Liver (tissue), 8 donors: ENCODE measurements at regions not wholly inside any gene's neighbourhood (a gene's known extent, or its start where the extent isn't known, plus 50 kb on each side); places are given as distances from the start of the nearest gene placed in this dataset.

ENCODE experiments used
- DNase-seq: peaks from one replicate; pipeline ENCODE4 v3.0.0-alpha.2; 2017; ENCODE audit warnings: low spot score
- H3K27ac ChIP-seq, 2 donors: one replicate each; pipeline ENCODE4 v1.7.0; 2013; ENCODE audit warnings: inconsistent platforms in 2 of 2, low read length in 2 of 2, control low read depth in 1 of 2, low read depth in 1 of 2, mild to moderate bottlenecking in 1 of 2
- H3K27me3 ChIP-seq, 4 donors: one replicate each; pipeline versions ENCODE4 v1.6.1 to v1.7.0; 2013; ENCODE audit warnings: low read length in 3 of 4, inconsistent platforms in 1 of 4, mild to moderate bottlenecking in 1 of 4, moderate library complexity in 1 of 4; ENCODE audit not compliant: control insufficient read depth in 4 of 4, insufficient read depth in 4 of 4
- H3K36me3 ChIP-seq, 4 donors: one replicate each; pipeline versions ENCODE4 v1.6.1 to v1.7.0; 2013; ENCODE audit warnings: low read length in 3 of 4, mild to moderate bottlenecking in 3 of 4, low read depth in 1 of 4, moderate library complexity in 1 of 4; ENCODE audit not compliant: control insufficient read depth in 4 of 4, insufficient read depth in 3 of 4
- H3K4me1 ChIP-seq, 4 donors: one replicate each; pipeline versions ENCODE4 v1.6.1 to v1.7.0; 2013; ENCODE audit warnings: low read length in 3 of 4, mild to moderate bottlenecking in 3 of 4, moderate library complexity in 1 of 4; ENCODE audit not compliant: control insufficient read depth in 4 of 4, insufficient read depth in 4 of 4
- H3K4me3 ChIP-seq, 3 donors: one replicate each; pipeline versions ENCODE4 v1.6.1 to v1.7.0; 2013; ENCODE audit warnings: low read length in 3 of 3, control low read depth in 1 of 3, low read depth in 1 of 3, mild to moderate bottlenecking in 1 of 3
- H3K9ac ChIP-seq, 2 donors: one replicate each; pipeline ENCODE4 v1.7.0; 2013; ENCODE audit warnings: low read length in 2 of 2, mild to moderate bottlenecking in 2 of 2, moderate library complexity in 2 of 2, control low read depth in 1 of 2, low read depth in 1 of 2
- H3K9me3 ChIP-seq, 4 donors: one replicate each; pipeline versions ENCODE4 v1.6.1 to v1.7.0; 2013; ENCODE audit warnings: low read length in 3 of 4; ENCODE audit not compliant: control insufficient read depth in 4 of 4
- ATF3 ChIP-seq: IDR thresholded peaks from 2 replicates; pipeline ENCODE4 v1.6.1; 2016; ENCODE audit warnings: antibody characterized with exemption
- CTCF ChIP-seq: fragments of 150-350 bp; IDR thresholded peaks from 2 replicates; pipeline ENCODE4 v1.5.1; 2017; ENCODE audit warnings: improper control_type of control experiment, low read depth, low read length; ENCODE audit not compliant: missing input control
- EGR1 ChIP-seq, 2 donors: IDR thresholded peaks; 2 replicates each; pipeline ENCODE4 v1.6.1; 2016 to 2018; ENCODE audit warnings: antibody characterized with exemption in 2 of 2, low read depth in 2 of 2
- FOXA1 ChIP-seq: IDR thresholded peaks from 2 replicates; pipeline ENCODE4 v1.6.1; 2016; ENCODE audit warnings: antibody characterized with exemption
- FOXA2 ChIP-seq: IDR thresholded peaks from 2 replicates; pipeline ENCODE4 v1.6.1; 2016; ENCODE audit warnings: antibody characterized with exemption
- GABPA ChIP-seq, 2 donors: IDR thresholded peaks in 1 of 2; conservative IDR thresholded peaks in 1 of 2; 2 replicates each; pipeline ENCODE4 v1.6.1; 2016; ENCODE audit warnings: antibody characterized with exemption in 2 of 2, mild to moderate bottlenecking in 1 of 2, moderate library complexity in 1 of 2
- HNF4A ChIP-seq, 2 donors: conservative IDR thresholded peaks; 2 replicates each; pipeline ENCODE4 v1.6.1; 2016; ENCODE audit warnings: antibody characterized with exemption in 2 of 2, mild to moderate bottlenecking in 2 of 2
- HNF4G ChIP-seq: IDR thresholded peaks from 2 replicates; pipeline ENCODE4 v1.6.1; 2016; ENCODE audit warnings: antibody characterized with exemption
- JUND ChIP-seq, 2 donors: IDR thresholded peaks; 2 replicates each; pipeline ENCODE4 v1.6.1; 2016; ENCODE audit warnings: antibody characterized with exemption in 2 of 2
- MAX ChIP-seq: IDR thresholded peaks from 2 replicates; pipeline ENCODE4 v1.6.1; 2016; ENCODE audit warnings: antibody characterized with exemption
- NR2F2 ChIP-seq: IDR thresholded peaks from 2 replicates; pipeline ENCODE4 v1.6.1; 2016; ENCODE audit warnings: antibody characterized with exemption
- RAD21 ChIP-seq, 2 donors: IDR thresholded peaks; 2 replicates each; pipeline ENCODE4 v1.6.1; 2016; ENCODE audit warnings: antibody characterized with exemption in 2 of 2, mild to moderate bottlenecking in 2 of 2
- REST ChIP-seq: IDR thresholded peaks from 2 replicates; pipeline ENCODE4 v1.6.1; 2016; ENCODE audit warnings: antibody characterized with exemption, mild to moderate bottlenecking
- RXRA ChIP-seq, 2 donors: IDR thresholded peaks; 2 replicates each; pipeline ENCODE4 v1.6.1; 2017 to 2018; ENCODE audit warnings: antibody characterized with exemption in 2 of 2, mild to moderate bottlenecking in 1 of 2
- SP1 ChIP-seq: IDR thresholded peaks from 2 replicates; pipeline ENCODE4 v1.6.1; 2018; ENCODE audit warnings: antibody characterized with exemption, mild to moderate bottlenecking
- TAF1 ChIP-seq: conservative IDR thresholded peaks from 2 replicates; pipeline ENCODE4 v1.6.1; 2016; ENCODE audit warnings: antibody characterized with exemption, mild to moderate bottlenecking
- YY1 ChIP-seq: IDR thresholded peaks from 2 replicates; pipeline ENCODE4 v1.6.1; 2016; ENCODE audit warnings: antibody characterized with exemption, mild to moderate bottlenecking
- ZBTB33 ChIP-seq: IDR thresholded peaks from 2 replicates; pipeline ENCODE4 v1.6.1; 2016; ENCODE audit warnings: antibody characterized with exemption
- WGBS: extraction: QIAGEN DNeasy Blood & Tissue Kit; methylation state at CpG from one replicate; pipeline ENCODE4 v1.1.7; 2013; 5-methylcytosine and 5-hydroxymethylcytosine counted together
- donor health status: healthy.
- donor health status: healthy.
- donor health status: healthy.
- donor health status: healthy.
- donor health status: healthy.

- WGBS = 51% methylated on average over 8 of the region's 8 CpGs
- TF ChIP-seq FOXA2 = no peak
- no peak for TF ChIP-seq ATF3
- no peak for TF ChIP-seq JUND (IDR thresholded peaks at IDR 0.05)
- no peak for TF ChIP-seq GABPA (IDR thresholded peaks at IDR 0.05 in 1 of 2, conservative IDR thresholded peaks at IDR 0.05 in 1 of 2)
- TF ChIP-seq MAX = no peak
- no peak for TF ChIP-seq REST
- no peak for TF ChIP-seq CTCF
- no peak for TF ChIP-seq HNF4A (conservative IDR thresholded peaks at IDR 0.05)
- TF ChIP-seq NR2F2 = no peak
- TF ChIP-seq TAF1 = no peak
- no peak for TF ChIP-seq ZBTB33
- no peak for TF ChIP-seq RAD21 (IDR thresholded peaks at IDR 0.05)
- no peak for TF ChIP-seq SP1
- no peak for TF ChIP-seq HNF4G
- no peak for TF ChIP-seq FOXA1
- TF ChIP-seq RXRA (IDR thresholded peaks at IDR 0.05) = no peak
- no peak for TF ChIP-seq EGR1 (IDR thresholded peaks at IDR 0.05; ENCODE audit: low read depth in 2 of 2)
- no peak for TF ChIP-seq YY1
These were observed 251.2 kb upstream of the ELAC2 start for GRCh38 chr17:13268791-13269595.

More at GRCh38 chr17:13268791-13269595, 251.2 kb upstream of the ELAC2 start:
- Histone ChIP-seq H3K9ac (no peak overlapping the region), H3K36me3 (no peaks in the 10 kb centered on the region), H3K9me3 (no peaks in the 10 kb centered on the region), H3K4me3 (no peak overlapping the region), H3K4me1 (no peaks in the 10 kb centered on the region), H3K27me3 (peaks cover 0 to 2% (median 0%) of the 10 kb centered on the region in 4 donors), H3K27ac (no peak overlapping the region)
- no peak for DNase-seq
